ENCODE measurements at regions not wholly inside any gene's neighbourhood (a gene's known extent, or its start where the extent isn't known, plus 50 kb on each side); places are given as distances from the start of the nearest gene placed in this dataset.
A peak's percentile ranks its signal among the peaks of the same experiment; 100 is the strongest.

- no peaks in the 10 kb centered on the region for H3K36me3 Mint-ChIP-seq
- no peak for DNase-seq (ENCODE audit: extremely low spot score, unreplicated experiment)
- H3K4me3 Mint-ChIP-seq = no peak overlapping the region
- no peak for TF ChIP-seq CTCF (conservative IDR thresholded peaks at IDR 0.05)
- H3K9me3 Mint-ChIP-seq = no peaks in the 10 kb centered on the region
- H3K27me3 Mint-ChIP-seq = peaks cover 8% of the 10 kb centered on the region
- peak overlapping the region; percentile 11 for H3K27ac Mint-ChIP-seq
- peaks cover 11% of the 10 kb centered on the region for H3K4me1 Mint-ChIP-seq (ENCODE audit: unreplicated experiment)
Measured at GRCh38 chr6:170165471-170166117, 125.3 kb downstream of the DLL1 start.

GRCh38 chr6:170165085-170165470 is 125.8 kb downstream of the DLL1 start:
- H3K4me1 Mint-ChIP-seq (ENCODE audit: unreplicated experiment) = peaks cover 11% of the 10 kb centered on the region
- peaks cover 8% of the 10 kb centered on the region for H3K27me3 Mint-ChIP-seq
- no peaks in the 10 kb centered on the region for H3K9me3 Mint-ChIP-seq
- peak overlapping the region; percentile 11 for H3K27ac Mint-ChIP-seq
- H3K36me3 Mint-ChIP-seq = no peaks in the 10 kb centered on the region
- no peak overlapping the region for H3K4me3 Mint-ChIP-seq
- no peak for TF ChIP-seq CTCF (conservative IDR thresholded peaks at IDR 0.05)
- no peak for DNase-seq (ENCODE audit: extremely low spot score, unreplicated experiment)

- Mint-ChIP-seq H3K27me3 (peaks cover 8% of the 10 kb centered on the region), H3K27ac (no peak overlapping the region), H3K4me1 (ENCODE audit: unreplicated experiment) (peaks cover 11% of the 10 kb centered on the region), H3K36me3 (no peaks in the 10 kb centered on the region), H3K4me3 (no peak overlapping the region), H3K9me3 (no peaks in the 10 kb centered on the region)
- TF ChIP-seq CTCF (conservative IDR thresholded peaks at IDR 0.05) = no peak
- DNase-seq (ENCODE audit: extremely low spot score, unreplicated experiment) = no peak
Measured at GRCh38 chr6:170164271-170164900, 126.5 kb downstream of the DLL1 start.

DNA sequence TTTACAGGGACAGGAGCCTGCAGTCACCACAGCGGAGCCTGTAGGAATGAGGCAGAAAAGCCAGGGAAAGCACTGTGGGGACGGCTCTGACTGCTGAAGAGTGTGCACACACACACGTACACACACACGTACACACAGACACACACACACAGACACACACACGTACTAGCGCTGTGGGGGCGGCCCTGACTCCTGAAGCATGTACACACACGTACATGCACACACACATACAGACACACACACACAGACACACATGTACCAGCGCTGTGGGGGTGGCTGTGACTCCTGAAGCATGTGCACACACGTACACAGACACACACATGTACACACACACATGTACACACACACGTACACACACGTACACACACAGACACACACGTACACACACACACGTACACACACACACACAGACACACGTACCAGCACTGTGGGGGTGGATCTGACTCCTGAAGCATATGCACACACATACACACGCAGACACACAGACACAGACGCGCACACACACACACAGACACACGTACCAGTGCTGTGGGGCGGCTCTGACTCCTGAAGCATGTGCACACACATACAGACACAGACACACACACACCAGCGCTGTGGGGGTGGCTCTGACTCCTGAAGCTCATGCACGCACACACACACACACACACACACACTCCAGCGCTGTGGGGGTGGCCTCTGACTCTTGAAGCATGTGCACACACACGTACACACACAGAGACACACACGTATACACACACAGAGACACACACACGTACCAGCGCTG is 127.3 kb downstream of the DLL1 start:
- no peak for DNase-seq (ENCODE audit: extremely low spot score, unreplicated experiment)
- TF ChIP-seq CTCF (conservative IDR thresholded peaks at IDR 0.05) = no peak
- Mint-ChIP-seq H3K4me3 (no peak overlapping the region), H3K27ac (no peak overlapping the region), H3K27me3 (peaks cover 8% of the 10 kb centered on the region), H3K36me3 (no peaks in the 10 kb centered on the region), H3K4me1 (ENCODE audit: unreplicated experiment) (peaks cover 11% of the 10 kb centered on the region), H3K9me3 (no peaks in the 10 kb centered on the region)

DNA sequence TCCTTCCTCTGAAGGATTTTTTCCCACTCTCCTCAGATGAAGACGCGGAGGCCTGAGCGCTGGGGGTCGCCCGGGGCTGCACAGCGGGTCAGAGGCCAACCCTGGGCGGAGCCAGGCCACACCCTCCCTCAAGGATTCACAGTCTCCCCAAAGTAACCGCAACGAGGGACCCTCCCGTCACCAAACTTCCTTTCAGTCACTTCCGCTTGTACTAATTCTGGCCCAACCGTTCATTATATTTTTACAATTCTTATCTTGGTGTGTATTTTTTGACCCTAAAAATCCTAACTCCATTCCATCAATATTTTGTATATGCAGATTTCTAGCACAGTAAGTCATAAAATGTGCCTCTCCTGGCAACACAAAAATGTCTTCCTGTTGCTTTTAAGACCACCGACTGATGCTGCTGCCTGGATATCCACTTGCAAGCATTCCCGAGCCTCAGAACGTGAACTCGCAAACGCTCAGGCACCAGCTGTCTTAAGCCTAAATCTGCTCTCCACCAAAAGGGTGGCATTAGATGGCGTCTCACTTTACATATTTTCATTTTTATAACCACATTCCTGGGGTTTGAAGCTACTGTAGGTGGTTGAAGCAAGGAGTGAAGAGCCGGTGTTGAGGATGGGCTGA is 128.0 kb downstream of the DLL1 start:
- H3K4me3 Mint-ChIP-seq = no peak overlapping the region
- H3K27me3 Mint-ChIP-seq = peaks cover 8% of the 10 kb centered on the region
- H3K27ac Mint-ChIP-seq = no peak overlapping the region
- no peak for DNase-seq (ENCODE audit: extremely low spot score, unreplicated experiment)
- H3K9me3 Mint-ChIP-seq = no peaks in the 10 kb centered on the region
- no peaks in the 10 kb centered on the region for H3K36me3 Mint-ChIP-seq
- peaks cover 11% of the 10 kb centered on the region for H3K4me1 Mint-ChIP-seq (ENCODE audit: unreplicated experiment)
- no peak for TF ChIP-seq CTCF (conservative IDR thresholded peaks at IDR 0.05)

Measured in type B pancreatic cell (in vitro differentiated cells).